Epithelial cell of proximal tubule (primary cell): ENCODE measurements at regions not wholly inside any gene's neighbourhood (a gene's known extent, or its start where the extent isn't known, plus 50 kb on each side); places are given as distances from the start of the nearest gene placed in this dataset.
"Not testable (repeated sequence)": the region's sequence is repeated elsewhere in the genome, so short reads cannot be mapped to it uniquely, and the experiment has no call there.

Experiments
- DNase-seq: peaks from one replicate; pipeline ENCODE4 v3.0.0-alpha.2; 2011; ENCODE audit warnings: low read depth
- H3K4me3 ChIP-seq: 2 replicates; pipeline ENCODE4 v1.5.1; 2011; ENCODE audit warnings: low read depth, mild to moderate bottlenecking, low read length
- TF ChIP-seq, protein P1 (sequence below): conservative IDR thresholded peaks from 2 replicates; pipeline ENCODE4 v1.5.1; 2012; ENCODE audit warnings: low read depth, mild to moderate bottlenecking, low read length

DNA sequence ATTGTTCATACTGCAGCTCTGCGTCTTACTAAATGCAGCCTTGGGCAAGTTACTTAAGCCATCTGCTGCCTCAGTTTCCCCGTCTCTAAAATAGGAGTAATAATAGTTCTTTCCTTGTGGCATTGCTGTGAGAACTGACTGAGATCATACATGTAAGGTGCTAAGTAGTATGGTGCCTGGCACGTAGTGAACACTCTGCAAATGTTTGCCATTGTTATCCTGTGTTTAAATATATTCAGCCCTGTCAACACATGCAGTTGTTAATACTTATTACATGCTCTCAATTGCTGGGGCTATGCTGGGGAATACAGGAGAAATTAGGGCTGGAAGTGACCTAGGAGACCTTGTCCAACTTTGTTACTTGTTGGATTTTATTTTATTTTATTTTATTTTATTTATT is 105.2 kb upstream of the RAI14 start:
- TF ChIP-seq, protein P1, sequence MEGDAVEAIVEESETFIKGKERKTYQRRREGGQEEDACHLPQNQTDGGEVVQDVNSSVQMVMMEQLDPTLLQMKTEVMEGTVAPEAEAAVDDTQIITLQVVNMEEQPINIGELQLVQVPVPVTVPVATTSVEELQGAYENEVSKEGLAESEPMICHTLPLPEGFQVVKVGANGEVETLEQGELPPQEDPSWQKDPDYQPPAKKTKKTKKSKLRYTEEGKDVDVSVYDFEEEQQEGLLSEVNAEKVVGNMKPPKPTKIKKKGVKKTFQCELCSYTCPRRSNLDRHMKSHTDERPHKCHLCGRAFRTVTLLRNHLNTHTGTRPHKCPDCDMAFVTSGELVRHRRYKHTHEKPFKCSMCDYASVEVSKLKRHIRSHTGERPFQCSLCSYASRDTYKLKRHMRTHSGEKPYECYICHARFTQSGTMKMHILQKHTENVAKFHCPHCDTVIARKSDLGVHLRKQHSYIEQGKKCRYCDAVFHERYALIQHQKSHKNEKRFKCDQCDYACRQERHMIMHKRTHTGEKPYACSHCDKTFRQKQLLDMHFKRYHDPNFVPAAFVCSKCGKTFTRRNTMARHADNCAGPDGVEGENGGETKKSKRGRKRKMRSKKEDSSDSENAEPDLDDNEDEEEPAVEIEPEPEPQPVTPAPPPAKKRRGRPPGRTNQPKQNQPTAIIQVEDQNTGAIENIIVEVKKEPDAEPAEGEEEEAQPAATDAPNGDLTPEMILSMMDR, result no peak
- H3K4me3 ChIP-seq, result no peak overlapping the region
- DNase-seq, result no peak

DNA sequence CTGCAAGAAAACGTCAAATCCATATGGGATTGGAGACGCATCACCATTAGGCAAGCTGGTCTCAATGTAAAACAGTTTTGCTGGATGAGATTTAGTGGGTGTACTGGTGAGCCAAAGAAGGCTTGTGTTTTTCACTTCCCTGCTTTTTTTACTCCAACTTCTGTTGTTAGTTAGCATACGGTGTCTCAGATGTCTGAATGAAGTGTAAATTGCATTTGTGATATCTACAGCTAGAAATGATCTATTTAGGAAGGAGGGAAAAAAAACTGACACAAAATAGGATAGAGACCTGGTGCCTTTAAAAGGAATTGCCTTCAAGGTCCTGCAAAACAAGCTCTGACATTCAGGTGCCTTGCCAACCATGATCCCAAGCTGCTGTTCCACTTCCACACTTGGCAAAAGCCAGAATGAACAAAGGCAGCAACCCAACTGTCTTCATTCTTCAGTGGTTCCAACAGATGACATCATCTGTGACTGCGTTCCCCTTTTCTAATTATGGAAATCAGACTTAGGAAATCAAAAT is 104.2 kb upstream of the RAI14 start:
- TF ChIP-seq, protein P1, result no peak
- H3K4me3 ChIP-seq, result no peak overlapping the region
- no peak for DNase-seq

DNA sequence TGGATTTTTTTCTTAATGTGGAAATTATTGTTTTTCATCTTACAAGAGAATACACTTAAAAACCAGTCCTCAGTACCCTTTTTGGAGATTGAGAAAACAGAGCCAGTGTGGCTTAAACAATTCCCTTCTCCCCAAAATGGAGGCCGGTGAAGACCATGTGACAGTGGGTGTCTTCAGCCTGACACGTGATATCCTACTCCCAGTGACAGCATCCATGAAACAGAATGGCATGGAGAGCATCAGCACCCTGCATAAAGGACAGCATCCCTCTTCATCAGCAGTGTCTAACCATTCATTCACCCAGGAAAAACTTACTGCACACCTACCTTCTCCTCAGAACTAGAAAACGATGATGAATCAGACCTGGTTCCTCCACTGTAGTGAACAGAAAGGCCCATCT is 103.4 kb upstream of the RAI14 start:
- DNase-seq, result no peak
- H3K4me3 ChIP-seq, result no peak overlapping the region
- TF ChIP-seq, protein P1, result no peak

DNA sequence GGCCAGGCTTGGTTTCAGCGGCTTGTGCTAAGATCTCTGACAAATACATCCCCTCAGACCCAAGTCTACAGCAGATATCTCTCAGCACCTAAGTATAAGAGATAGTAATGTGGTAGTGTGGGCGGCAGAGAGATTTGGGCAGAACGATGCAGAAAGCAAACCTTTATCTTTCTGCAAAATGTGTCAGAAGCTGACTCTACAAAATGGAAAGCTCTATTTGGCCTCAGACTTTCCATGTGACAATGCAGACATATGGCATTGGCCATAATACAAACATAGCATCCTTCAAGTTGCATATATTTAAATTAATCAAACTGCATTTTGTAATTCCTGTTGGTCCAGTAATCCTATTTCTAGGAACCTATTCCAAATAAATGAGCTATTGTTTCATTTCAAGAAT is 102.5 kb upstream of the RAI14 start:
- DNase-seq, result no peak
- no peak overlapping the region for H3K4me3 ChIP-seq
- TF ChIP-seq, protein P1, result no peak

DNA sequence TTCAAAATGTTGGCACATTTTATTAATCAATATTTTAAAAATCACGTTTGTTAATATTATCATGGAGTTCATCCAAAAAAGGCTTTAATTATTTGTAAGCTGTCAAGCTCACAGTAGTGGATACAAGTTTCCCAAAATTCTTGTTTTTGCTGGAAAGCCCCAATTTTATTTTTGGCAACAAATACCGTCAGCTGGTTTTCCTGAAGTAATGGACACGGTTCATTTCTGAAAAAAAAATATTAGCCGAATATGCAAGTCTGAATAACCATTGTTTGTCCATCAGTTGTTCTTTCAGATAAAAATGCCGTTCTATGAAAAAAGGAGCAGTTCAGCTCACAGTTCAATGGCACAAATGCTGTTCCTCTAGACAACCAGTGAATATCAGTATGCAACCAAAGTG is 101.5 kb upstream of the RAI14 start:
- H3K4me3 ChIP-seq, result no peak overlapping the region
- no peak for DNase-seq
- TF ChIP-seq, protein P1, result no peak

DNA sequence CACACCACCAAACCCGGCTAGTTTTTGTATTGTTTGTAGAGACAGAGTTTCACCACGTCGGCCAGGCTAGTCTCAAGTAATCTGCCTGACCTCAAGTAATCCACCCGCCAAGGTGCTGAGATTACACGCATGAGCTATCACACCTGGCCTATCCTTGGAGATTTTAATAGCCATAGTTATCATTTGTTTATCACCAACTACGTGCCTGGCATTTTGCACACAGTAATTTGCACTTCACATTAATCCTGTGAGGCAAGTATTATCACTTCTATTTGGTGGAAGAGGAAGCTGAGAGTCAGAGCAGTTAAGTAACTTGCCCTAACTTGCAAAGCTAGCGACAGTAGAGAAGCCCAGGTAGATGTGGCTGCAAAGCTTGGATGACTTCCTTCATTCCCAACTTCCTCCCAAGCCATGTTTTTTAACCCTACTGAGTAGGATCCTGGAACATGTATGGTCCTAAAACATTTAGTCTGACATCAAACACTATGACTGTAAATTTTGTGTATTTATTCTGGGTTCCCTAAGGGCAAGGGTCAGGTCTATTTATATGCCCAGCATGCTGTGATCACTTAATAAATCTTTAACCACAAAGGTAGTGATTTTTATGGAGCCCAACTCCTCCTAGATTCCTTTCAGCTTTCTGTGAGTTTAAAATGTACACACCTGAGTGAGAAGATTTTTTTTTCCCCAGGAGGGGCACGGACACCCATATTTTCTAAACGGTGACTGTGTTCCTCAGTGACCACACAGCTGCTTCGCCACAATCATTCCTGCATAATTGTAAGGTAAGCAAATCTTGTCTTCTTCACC is 100.2 kb upstream of the RAI14 start:
- no peak overlapping the region for H3K4me3 ChIP-seq
- no peak for DNase-seq
- TF ChIP-seq, protein P1, result no peak

DNA sequence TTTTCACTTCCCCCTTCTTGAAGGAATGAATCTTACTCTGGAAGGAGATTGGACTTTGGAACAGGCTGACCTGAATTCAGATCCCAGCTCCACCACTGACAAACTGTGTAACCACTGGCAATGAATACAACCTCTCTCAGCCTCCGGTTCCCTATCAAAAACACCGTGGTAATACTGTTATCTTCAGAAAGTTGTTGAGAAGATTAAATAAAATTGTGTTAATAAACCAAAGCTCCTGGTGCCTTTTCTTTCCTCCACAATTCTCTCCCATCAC is 99.7 kb upstream of the RAI14 start:
- TF ChIP-seq, protein P1, result no peak
- H3K4me3 ChIP-seq, result no peak overlapping the region
- no peak for DNase-seq

DNA sequence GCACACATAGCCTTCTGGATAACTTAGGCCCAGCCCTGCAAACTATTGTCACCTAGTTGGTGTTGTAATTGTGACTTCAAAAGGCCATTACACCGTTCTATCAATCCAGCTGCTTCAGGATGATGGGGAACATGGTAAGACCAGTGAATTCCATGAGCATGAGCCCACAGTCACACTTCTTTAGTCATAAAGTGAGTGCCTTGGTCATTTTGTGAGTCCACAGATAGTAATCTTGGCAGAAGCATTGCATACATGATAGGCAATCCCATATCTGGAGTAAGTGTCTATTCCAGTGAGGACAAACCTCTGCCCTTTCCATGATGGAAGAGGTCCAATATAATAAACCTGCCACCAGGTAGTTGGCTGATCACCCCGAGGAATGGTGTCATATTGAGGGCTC is 94.5 kb upstream of the RAI14 start:
- not testable (repeated sequence) for H3K4me3 ChIP-seq, DNase-seq
